ENCODE measurements at regions not wholly inside any gene's neighbourhood (a gene's known extent, or its start where the extent isn't known, plus 50 kb on each side); places are given as distances from the start of the nearest gene placed in this dataset.

- no peak overlapping the region for H3K27ac ChIP-seq (ENCODE audit: low read length)
- no peaks in the 10 kb centered on the region; the same call in 1 of the 2 replicates for H3K9me3 ChIP-seq (ENCODE audit: control insufficient read depth, insufficient read depth, low read depth, low read length)
- ChIA-PET CTCF (no interaction called here), POLR2A (no interaction called here)
- no TSS peak for BruUV-seq (replicated peaks)
- no peaks in the 10 kb centered on the region for H3K36me3 ChIP-seq (ENCODE audit: control insufficient read depth, insufficient read depth, low read length)
- intact Hi-C loops (cut with micrococcal nuclease; ENCODE audit: unreplicated experiment) (no loop called here), in situ Hi-C loops (cut with HindIII; ENCODE audit: low pct_unique_long_range_greater_than_20kb, low sequenced_read_pairs) (no loop called here)
- H3K4me1 ChIP-seq (ENCODE audit: control insufficient read depth, insufficient read depth, low read length), result no peaks in the 10 kb centered on the region
- TF ChIP-seq POLR2AphosphoS5 (IDR thresholded peaks at IDR 0.05; ENCODE audit: low read depth, low read length) (no peak), CTCF (IDR thresholded peaks at IDR 0.05) (no peak), SIN3A (IDR thresholded peaks at IDR 0.05; ENCODE audit: borderline replicate concordance, insufficient read depth, low read depth, low read length) (no peak), REST (IDR thresholded peaks at IDR 0.05; ENCODE audit: insufficient read depth in 1 of 2, low read depth in 2 of 2, low read length in 1 of 2) (no peak), TCF7L2 (IDR thresholded peaks at IDR 0.05; ENCODE audit: low read depth, low read length) (no peak)
- H3K4me3 ChIP-seq (ENCODE audit: low read depth in 2 of 2, low read length in 2 of 2), result no peak overlapping the region
- no peaks in the 10 kb centered on the region for H3K27me3 ChIP-seq (ENCODE audit: control insufficient read depth, insufficient read depth, low read length)
- no peak for DNase-seq (ENCODE audit: low read depth, low spot score)
- ATAC-seq, result no peak
Measured at GRCh38 chr4:26077756-26078155, 163.7 kb downstream of the SMIM20 start.

- no peak overlapping the region for H3K27ac ChIP-seq (ENCODE audit: low read length)
- CTCF ChIA-PET, result interaction anchor here (0.6 kb wide), 1 partner anchor 377 kb away, joined by 3 read pairs; no protein-coding TSS in a partner anchor
- no peaks in the 10 kb centered on the region; the same call in 1 of the 2 replicates for H3K9me3 ChIP-seq (ENCODE audit: control insufficient read depth, insufficient read depth, low read depth, low read length)
- POLR2A ChIA-PET, result no interaction called here
- BruUV-seq (replicated peaks), result no TSS peak
- no peaks in the 10 kb centered on the region for H3K27me3 ChIP-seq (ENCODE audit: control insufficient read depth, insufficient read depth, low read length)
- no peak overlapping the region for H3K4me3 ChIP-seq (ENCODE audit: low read depth in 2 of 2, low read length in 2 of 2)
- H3K36me3 ChIP-seq (ENCODE audit: control insufficient read depth, insufficient read depth, low read length), result no peaks in the 10 kb centered on the region
- TF ChIP-seq REST (IDR thresholded peaks at IDR 0.05; ENCODE audit: insufficient read depth in 1 of 2, low read depth in 2 of 2, low read length in 1 of 2), result no peak
- no peak for TF ChIP-seq TCF7L2 (IDR thresholded peaks at IDR 0.05; ENCODE audit: low read depth, low read length)
- no peak for TF ChIP-seq CTCF (IDR thresholded peaks at IDR 0.05)
- no peak for TF ChIP-seq SIN3A (IDR thresholded peaks at IDR 0.05; ENCODE audit: borderline replicate concordance, insufficient read depth, low read depth, low read length)
- TF ChIP-seq POLR2AphosphoS5 (IDR thresholded peaks at IDR 0.05; ENCODE audit: low read depth, low read length), result no peak
- ATAC-seq, result no peak
- DNase-seq (ENCODE audit: low read depth, low spot score), result no peak
- H3K4me1 ChIP-seq (ENCODE audit: control insufficient read depth, insufficient read depth, low read length), result peaks cover 6% of the 10 kb centered on the region
- in situ Hi-C loops (cut with HindIII; ENCODE audit: low pct_unique_long_range_greater_than_20kb, low sequenced_read_pairs) (no loop called here), intact Hi-C loops (cut with micrococcal nuclease; ENCODE audit: unreplicated experiment) (no loop called here)
Measured at GRCh38 chr4:26080870-26081628, 167.0 kb downstream of the SMIM20 start.

Measured in Panc1 (cell line).